ENCODE measurements at regions not wholly inside any gene's neighbourhood (a gene's known extent, or its start where the extent isn't known, plus 50 kb on each side); places are given as distances from the start of the nearest gene placed in this dataset.
"Not testable (repeated sequence)": the region's sequence is repeated elsewhere in the genome, so short reads cannot be mapped to it uniquely, and the experiment has no call there.

DNA sequence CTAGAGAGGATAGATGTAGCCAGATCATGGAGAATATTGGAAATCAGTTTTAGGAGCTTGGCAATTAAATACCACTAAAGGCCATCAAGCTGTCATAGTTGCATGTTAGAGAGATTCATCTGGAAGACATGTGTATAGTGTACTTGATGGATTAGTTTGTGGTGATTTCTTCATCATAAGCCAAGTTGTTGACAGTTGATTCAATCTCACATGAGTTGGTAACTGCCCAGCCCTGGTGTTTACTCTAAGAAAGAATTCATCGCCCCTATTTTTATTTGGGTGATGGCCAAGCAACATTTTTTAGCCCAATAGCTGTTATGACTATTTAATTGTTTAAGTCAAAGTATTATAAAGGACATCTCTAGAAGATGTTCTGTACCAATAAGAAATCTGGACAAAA lies 737.6 kb downstream of the PLA2G4A start:
- intact Hi-C loops (cut with DNase I), result no loop called here

DNA sequence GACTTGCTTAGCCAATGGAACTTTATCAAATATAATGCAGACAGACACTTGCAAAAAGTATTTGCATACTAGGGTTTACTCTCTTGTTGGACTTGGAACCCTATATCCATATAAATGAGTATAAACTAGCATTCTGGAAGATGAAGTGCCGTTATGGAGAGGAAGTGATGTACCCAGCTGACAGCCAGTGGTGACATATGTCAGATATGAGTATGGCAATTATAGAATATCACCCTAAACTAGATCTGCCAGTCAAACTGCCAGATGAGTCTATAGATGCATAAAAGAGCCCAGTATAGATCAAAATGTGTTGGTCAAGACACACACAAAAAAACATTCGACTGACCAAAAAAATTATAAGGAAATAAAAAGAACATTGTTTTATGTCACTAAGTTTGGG lies 739.3 kb downstream of the PLA2G4A start:
- intact Hi-C loops (cut with DNase I), result no loop called here
- ATAC-seq, result no peak
- no peak for DNase-seq (ENCODE audit: missing footprints)

More for the DNA sequence above, 737.6 kb downstream of the PLA2G4A start:
- ATAC-seq, result no peak
- no peak for DNase-seq (ENCODE audit: missing footprints)

DNA sequence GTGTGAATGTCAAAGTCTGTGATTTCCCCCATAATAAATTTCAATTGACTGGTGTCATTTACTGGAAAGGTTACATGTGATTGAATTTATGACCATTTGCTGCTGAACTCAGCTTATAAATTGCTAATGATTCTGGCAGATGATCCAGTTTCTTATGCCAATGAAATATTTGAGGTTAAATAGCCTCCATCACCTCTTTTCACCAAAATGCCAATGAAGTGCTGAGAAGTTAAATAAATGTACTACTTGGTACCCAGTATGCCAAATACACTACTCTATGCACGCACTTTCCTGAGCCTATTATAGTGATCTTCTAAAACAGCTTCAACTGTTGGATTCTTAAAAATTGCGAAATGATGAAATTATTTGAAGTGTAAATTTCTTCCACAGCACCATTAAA lies 741.4 kb downstream of the PLA2G4A start:
- ATAC-seq (no peak), DNase-seq (ENCODE audit: missing footprints) (no peak)
- intact Hi-C loops (cut with DNase I), result no loop called here

DNA sequence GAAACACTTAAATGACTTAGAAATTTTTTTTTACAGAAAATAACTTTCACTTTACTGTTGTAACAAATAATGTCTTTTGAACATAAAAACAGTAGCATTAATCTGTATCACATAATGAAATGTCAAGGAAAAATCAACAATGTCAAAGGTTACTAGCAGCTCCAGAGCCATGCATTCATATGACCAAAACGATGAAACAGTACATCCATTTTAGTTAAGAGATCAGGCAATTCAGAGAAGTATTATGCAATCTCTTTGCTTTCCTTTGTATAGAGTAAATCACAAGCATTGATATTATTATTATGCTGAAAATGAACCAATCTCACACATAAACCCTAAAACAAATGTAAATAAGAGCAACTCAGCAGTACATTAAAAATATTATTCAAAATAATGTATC lies 748.9 kb downstream of the PLA2G4A start:
- DNase-seq (ENCODE audit: missing footprints), result no peak
- no peak for ATAC-seq
- intact Hi-C loops (cut with DNase I), result no loop called here

DNA sequence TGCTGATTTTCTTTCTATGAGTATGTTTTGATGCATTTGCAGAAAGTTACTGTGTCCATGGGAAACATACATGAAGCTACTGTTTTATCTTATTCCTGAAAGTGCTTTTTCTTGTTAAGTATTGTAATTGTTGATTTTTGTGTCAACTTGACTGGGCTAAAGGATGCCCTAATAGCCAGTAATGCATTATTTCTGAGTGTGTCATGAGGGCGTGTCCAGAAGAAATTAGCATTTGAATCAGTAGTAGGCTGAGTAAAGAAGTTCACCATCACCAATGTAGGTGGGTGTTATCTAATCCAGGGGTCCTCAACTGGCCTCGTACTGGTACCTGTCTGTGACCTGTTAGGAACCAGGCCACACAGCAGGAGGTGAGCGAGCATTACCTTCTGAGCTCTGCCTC lies 760.2 kb downstream of the PLA2G4A start:
- no peak for ATAC-seq
- DNase-seq (ENCODE audit: missing footprints), result no peak
- intact Hi-C loops (cut with DNase I), result no loop called here

DNA sequence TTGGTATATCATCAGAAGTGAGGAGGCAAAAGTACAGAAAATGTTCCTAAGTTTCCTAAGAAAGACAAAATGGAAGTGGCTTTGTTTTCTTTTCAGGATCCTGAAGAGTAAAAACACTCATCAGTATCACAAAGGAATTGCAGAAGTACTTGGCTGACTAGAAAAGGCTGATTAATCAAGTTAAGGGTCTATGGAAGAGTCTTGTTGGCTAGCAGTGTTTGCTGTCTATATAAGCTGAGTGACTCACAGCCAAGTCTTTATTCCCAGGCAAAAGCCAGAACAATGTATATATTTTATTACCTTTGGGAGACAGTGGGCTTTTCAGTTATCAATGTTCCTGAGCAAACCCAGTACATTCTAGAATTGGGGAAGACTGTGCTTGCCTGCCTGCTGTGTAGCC lies 777.0 kb downstream of the PLA2G4A start:
- no peak for ATAC-seq
- no peak for DNase-seq (ENCODE audit: missing footprints)
- intact Hi-C loops (cut with DNase I), result no loop called here

DNA sequence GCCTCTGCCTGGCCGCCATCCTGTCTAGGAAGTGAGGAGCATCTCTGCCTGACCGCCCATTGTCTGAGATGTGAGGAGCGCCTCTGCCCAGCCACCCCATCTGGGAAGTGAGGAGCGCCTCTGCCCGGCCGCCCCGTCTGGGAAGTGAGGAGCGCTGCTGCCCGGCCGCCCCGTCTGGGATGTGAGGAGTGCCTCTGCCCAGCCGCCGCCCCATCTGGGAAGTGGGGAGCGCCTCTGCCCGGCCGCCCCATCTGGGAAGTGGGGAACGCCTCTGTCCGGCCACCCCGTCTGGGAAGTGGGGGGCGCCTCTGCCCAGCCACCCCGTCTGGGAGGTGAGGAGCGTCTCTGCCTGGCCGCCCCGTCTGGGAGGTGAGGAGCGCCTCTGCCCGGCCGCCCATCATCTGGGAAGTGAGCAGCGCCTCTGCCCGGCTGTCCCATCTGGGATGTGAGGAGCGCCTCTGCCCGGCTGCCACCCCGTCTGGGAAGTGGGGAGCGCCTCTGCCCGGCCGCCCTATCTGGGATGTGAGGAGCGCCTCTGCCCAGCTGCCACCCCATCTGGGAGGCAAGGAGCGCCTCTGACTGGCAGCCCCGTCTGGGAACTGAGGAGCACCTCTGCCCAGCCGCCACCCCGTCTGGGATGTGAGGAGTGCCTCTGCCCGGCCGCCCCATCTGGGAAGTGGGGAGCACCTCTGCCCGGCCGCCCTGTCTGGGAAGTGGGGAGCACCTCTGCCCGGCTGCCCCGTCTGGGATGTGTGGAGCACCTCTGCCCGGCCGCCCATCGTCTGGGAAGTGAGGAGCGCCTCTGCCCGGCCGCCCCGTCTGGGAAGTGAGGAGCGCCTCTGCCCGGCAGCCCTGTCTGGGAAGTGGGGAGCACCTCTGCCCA lies 787.3 kb downstream of the PLA2G4A start:
- DNase-seq (ENCODE audit: missing footprints), result peak; percentile 55
- ATAC-seq; intact Hi-C loops (cut with DNase I): not testable (repeated sequence)

DNA sequence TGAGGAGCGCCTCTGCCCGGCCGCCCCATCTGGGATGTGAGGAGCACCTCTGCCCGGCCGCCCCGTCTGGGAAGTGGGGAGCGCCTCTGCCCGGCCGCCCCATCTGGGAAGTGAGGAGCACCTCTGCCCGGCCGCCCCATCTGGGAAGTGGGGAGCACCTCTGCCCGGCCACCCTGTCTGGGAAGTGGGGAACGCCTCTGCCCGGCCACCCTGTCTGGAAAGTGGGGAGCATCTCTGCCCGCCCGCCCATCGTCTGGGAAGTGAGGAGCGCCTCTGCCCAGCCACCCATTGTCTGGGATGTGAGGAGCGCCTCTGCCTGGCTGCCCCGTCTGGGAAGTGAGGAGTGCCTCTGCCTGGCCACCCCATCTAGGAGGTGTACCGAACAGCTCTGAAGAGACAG lies 788.1 kb downstream of the PLA2G4A start:
- DNase-seq (ENCODE audit: missing footprints); ATAC-seq; intact Hi-C loops (cut with DNase I): not testable (repeated sequence)

DNA sequence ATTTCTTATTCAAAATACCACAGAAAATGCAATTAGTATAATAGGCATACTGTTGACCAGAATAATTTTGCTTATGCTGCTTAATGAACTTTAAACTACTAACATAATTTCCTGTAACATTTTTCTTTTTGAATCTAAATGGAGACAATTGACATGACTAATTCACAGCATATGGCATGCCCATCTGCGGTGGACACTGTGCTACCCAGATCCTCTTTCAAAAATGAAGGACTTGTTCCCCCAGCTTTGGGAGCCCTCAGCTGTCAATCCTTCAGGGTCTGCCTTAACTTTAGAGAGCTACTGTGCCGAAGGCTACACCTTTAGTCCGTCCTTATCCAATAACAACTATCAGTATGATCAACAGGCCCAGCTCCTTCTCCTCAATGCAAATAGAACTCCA lies 789.0 kb downstream of the PLA2G4A start:
- DNase-seq (ENCODE audit: missing footprints), result no peak
- intact Hi-C loops (cut with DNase I), result no loop called here
- no peak for ATAC-seq

DNA sequence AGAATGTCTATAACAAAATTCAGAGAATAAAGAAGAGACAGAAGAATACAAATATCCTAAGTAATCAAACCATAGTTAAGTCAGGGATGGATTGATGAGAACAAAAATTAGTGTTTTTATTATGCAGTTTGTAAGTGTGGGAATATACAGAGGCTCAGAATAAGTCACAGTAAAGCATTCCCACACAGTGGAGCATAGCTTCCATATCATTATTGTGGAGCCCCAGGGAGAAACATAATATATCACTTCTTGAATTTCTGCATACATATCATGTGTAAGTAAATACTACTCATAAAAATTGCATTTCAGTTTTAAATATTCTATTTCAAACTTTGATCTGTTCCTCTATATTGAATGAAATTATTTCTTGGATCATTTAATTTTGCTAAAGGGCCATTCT lies 790.4 kb downstream of the PLA2G4A start:
- intact Hi-C loops (cut with DNase I), result no loop called here
- DNase-seq (ENCODE audit: missing footprints), result no peak
- no peak for ATAC-seq

DNA sequence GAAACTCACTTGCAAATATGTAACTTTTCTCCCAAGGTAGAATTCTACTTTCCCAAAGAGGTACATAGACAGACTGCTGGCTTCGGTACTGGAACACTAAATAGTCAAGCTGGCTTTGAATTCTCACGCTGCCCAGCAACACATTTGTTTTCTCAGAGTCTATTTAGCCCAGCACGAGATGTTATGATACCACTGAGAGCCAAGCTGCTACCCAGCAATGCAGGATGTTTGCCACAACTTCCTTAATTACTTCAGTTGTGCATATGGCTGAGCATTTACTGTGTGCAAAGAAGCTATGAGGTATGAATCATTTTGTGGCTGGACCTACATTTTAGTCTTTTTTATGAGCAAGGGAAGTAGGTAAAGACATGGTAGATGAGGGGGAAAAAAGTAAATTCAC lies 793.2 kb downstream of the PLA2G4A start:
- intact Hi-C loops (cut with DNase I), result no loop called here
- ATAC-seq, result no peak
- no peak for DNase-seq (ENCODE audit: missing footprints)

DNA sequence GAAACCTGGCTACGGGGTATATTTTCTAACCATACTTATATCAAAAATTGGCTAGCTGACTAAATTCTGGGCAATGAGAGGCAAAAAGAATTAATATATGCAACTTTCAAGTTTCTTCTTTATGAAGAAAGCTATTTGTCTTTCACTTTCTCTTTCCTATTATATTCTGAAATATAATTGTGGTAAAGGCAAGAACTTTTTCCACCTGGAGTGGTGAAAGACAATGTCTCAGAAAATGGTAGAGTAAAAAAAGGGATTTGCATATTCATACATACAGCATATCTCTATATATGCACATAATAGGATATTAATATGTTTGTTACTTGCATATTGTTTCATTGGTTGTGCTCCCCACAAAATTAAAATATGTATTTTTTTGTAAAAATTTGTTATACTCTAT lies 793.8 kb downstream of the PLA2G4A start:
- DNase-seq (ENCODE audit: missing footprints) (no peak), ATAC-seq (no peak)

DNA sequence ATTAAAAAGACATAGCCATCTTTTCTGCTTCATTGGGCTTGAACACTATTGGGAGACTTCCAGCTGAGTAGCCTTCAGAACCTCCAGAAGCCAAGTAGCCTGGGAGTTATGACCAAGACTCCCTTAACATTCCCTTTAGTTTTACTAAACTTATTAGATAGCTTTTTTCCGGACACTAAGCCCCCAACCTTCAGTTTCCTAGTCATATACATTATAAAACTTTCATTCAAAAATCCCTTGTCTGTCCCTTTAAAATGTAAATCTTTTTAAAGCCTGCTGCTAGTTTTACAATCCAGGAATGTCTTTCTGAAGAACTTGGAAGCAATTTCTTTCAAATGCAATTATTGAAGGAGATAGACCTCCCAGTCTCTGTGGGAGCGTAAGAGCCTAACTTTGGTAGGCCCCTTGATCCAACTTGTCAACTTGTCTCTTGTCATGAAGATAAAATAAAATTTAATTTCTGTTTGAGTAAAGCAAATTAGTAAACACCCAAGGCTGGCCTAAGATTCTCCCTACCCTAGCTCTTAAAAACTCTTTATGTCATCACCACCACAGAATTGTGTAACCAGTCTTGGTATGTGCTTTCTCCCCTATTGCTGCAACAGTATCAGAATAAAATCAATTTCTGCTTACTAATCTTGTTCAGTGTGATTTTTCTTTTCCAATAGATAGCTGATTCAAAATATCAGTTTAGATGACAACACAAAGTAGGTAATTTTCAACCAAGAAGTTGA lies 796.2 kb downstream of the PLA2G4A start:
- ATAC-seq (no peak), DNase-seq (ENCODE audit: missing footprints) (no peak)
- intact Hi-C loops (cut with DNase I), result no loop called here

More for the DNA sequence above, 793.8 kb downstream of the PLA2G4A start:
- intact Hi-C loops (cut with DNase I), result no loop called here

DNA sequence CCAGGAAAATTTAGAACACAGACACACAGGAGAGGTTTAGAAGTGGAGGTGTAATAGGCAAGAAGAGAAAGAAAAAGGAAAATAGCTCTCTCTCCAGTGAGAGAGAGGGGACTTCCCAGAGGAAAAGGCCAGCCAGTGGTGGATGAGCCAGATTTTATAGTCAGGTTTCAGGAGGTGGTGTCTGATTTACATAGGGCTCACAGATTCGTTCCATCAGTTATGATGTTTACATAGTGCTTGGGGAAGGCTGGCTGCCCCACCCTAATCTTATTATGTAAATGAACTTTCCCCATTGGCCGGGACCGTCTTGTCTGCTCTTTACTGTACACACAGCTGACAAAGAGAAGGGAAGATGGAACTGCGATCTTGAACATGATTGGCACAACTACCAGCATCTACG lies 797.3 kb downstream of the PLA2G4A start:
- ATAC-seq (no peak), DNase-seq (ENCODE audit: missing footprints) (no peak)
- intact Hi-C loops (cut with DNase I), result no loop called here

DNA sequence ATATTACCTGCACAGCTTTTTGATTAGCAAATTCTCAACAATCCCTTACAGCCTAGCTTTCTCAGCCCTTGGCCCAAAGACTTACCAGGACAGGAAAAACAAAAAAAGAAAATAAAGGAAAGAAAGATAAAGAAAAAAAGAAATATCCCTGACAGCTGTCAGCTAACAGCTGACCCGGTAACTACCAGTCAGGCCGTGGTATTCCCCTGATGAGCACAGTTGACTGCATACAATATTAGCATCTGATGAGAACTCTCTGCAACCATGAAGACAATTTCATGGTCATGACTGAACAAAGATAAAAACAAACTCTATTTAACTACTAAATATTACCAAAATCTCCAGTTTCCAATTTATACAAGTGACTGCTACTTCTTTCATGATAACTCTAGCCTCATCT lies 798.8 kb downstream of the PLA2G4A start:
- DNase-seq (ENCODE audit: missing footprints), result no peak
- no peak for ATAC-seq
- intact Hi-C loops (cut with DNase I), result no loop called here

DNA sequence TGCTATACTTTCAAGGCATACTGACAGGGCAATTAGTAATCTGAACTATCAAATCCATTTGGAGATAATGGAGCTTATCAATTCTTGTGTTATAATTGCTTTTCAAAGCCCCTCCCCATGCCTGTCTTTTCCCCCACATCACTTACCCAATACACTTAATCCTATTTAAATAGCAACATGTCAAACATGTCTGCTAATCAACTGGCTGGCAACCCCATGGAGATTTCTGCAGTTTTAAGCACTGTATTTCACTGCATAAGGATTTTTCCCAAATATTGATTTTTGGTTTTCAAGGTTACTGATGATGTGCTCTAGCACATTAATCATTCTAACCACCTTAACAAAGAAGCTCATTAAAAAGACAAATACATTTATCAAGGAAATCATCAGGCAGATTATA lies 800.3 kb downstream of the PLA2G4A start:
- intact Hi-C loops (cut with DNase I), result no loop called here
- DNase-seq (ENCODE audit: missing footprints) (no peak), ATAC-seq (no peak)

DNA sequence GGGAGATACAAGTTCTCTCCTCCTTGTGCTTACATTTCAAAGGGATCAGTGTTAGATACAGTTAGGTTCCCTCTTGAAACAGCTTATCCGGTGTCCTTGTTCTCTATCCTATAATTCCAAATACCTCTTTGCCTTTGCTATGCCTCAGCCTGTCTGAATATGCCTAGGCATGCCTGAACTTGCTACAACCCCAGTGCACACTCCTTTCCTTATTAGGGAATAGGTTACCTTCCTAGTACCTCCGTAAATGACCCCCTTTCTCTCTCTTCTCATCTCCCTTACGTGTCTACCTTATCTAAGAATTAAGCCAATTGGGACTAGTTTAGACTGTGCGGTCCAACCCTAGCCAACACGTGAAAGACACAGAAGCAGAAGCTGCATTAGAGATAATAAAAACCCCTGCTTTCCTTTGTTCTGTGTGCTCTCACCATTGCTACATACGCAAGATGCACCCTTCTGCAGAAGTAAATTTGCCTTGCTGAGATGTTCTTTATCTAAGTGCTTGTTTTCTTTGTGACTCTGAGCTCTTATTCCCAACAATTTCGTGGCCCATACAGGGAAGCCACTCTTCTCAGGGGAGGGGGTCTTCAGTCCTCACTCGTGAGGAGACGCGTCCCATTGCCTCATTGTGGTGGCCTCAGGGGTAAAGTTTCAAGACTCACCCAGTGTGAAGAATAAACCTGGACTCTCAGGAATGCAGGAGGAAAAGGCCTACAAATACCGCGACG lies 802.1 kb downstream of the PLA2G4A start:
- DNase-seq (ENCODE audit: missing footprints), result no peak
- no peak for ATAC-seq
- intact Hi-C loops (cut with DNase I), result no loop called here

DNA sequence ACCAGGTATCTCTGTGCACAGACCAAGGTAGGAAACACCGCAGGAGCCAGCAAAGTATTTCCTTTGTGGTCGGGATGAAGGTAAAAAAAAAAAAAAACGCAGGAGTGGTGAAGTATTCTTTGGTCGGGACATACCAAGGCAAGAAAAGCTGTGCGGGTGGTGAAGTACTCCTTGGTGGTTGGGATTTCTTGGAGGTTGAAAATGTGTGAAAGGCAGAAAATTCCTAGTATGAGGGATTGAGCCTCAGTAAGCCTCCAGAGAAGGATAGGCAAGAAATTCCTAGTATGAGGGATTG lies 802.6 kb downstream of the PLA2G4A start:
- intact Hi-C loops (cut with DNase I), result no loop called here
- DNase-seq (ENCODE audit: missing footprints) (no peak), ATAC-seq (no peak)

DNA sequence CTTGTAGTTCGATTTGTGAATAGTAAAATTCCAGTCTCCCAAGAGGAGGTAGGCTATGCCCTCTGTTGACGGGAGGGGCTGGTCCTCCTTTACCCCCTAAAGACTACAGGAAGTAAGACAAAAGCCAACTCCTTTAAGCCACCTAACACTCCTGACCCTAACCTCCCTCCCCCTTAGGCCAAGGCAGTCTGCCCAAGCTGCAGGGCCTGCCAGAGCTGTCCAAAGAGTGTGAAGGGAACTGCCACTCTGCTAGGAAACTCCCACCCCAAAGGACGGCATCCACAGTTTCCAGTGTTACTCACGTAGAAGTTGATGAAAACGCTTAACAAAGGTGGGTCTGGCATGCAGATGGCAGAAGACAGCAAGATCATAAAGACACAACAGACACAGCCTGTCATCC lies 803.2 kb downstream of the PLA2G4A start:
- ATAC-seq, result no peak
- DNase-seq (ENCODE audit: missing footprints), result no peak
- intact Hi-C loops (cut with DNase I), result no loop called here

DNA sequence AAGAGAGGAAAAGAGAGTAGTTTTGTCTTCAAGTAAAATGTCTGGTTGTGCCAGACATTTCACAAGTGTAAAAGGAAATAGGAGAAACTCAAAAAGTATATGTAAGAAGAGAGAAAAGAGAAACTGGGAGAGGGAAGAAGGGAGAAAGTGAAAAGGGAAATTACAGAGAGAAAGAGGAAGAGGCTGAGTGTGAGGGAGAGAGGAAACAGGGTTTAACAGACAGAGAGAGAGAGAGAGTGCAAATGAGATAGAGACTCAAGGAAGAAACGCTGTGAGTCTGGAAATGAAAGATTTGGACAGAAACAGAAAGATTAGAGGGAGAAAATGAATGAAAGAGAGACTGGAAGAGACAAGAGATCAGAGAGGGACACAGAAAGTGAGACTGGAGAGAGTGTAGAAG lies 806.2 kb downstream of the PLA2G4A start:
- ATAC-seq (no peak), DNase-seq (ENCODE audit: missing footprints) (no peak)
- intact Hi-C loops (cut with DNase I), result no loop called here
